Spleen (tissue), 7 donors: ENCODE measurements at regions not wholly inside any gene's neighbourhood (a gene's known extent, or its start where the extent isn't known, plus 50 kb on each side); places are given as distances from the start of the nearest gene placed in this dataset.

Experiments
- POLR2AphosphoS5 ChIP-seq, 3 donors: sonication (generic); formaldehyde crosslinking; IDR thresholded peaks; one replicate each; pipeline ENCODE4 v1.5.1; 2017; ENCODE audit warnings: antibody characterized with exemption in 3 of 3
- TF ChIP-seq, protein P1 (sequence below), 11 experiments: fragments of 200-600 bp in 7 of 11; fragments of 450-650 bp in 4 of 11; sonication (generic) in 4 of 11; IDR thresholded peaks in 8 of 11; conservative IDR thresholded peaks in 3 of 11; 1 replicate in 7 of 11; 2 replicates in 4 of 11; pipeline versions ENCODE4 v1.4.0 to v1.8.0; 2016 to 2021; ENCODE audit warnings: antibody characterized with exemption in 11 of 11, inconsistent platforms in 4 of 11, mild to moderate bottlenecking in 1 of 11
- donor health status: DM: no; HTN: no; CAD: no; lungs with moderate emphysema.
- donor health status: DM: no; HTN: no; CAD: no.
- donor health status: DM: no; HTN: no; CAD: no.

DNA sequence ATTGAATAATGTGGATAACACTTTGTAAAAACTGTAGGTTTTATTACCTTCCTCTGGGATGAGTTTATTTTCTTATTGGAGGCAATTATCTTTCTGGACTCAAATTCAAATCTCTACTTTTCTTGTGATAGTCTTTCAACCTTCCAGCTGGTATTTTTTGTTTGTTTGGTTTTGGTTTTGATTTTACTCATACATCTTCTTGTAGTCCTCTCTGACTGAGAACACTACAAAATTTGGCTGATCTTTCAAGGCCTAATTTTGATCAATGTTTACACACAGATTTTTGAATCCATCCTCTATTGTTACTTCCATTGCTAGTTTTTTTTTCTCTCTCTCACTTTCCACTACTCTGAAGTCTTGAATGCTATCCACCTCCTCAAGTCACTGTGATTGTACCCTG, 303.8 kb upstream of the NECTIN3 start:
- TF ChIP-seq, protein P1, sequence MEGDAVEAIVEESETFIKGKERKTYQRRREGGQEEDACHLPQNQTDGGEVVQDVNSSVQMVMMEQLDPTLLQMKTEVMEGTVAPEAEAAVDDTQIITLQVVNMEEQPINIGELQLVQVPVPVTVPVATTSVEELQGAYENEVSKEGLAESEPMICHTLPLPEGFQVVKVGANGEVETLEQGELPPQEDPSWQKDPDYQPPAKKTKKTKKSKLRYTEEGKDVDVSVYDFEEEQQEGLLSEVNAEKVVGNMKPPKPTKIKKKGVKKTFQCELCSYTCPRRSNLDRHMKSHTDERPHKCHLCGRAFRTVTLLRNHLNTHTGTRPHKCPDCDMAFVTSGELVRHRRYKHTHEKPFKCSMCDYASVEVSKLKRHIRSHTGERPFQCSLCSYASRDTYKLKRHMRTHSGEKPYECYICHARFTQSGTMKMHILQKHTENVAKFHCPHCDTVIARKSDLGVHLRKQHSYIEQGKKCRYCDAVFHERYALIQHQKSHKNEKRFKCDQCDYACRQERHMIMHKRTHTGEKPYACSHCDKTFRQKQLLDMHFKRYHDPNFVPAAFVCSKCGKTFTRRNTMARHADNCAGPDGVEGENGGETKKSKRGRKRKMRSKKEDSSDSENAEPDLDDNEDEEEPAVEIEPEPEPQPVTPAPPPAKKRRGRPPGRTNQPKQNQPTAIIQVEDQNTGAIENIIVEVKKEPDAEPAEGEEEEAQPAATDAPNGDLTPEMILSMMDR (IDR thresholded peaks at IDR 0.05 in 8 of 11, conservative IDR thresholded peaks at IDR 0.05 in 3 of 11): no peak
- no peak for TF ChIP-seq POLR2AphosphoS5 (IDR thresholded peaks at IDR 0.05)
